Chondrocyte (in vitro differentiated cells): ENCODE measurements at regions not wholly inside any gene's neighbourhood (a gene's known extent, or its start where the extent isn't known, plus 50 kb on each side); places are given as distances from the start of the nearest gene placed in this dataset.

Experiments
- DNase-seq: peaks from one replicate; pipeline ENCODE4 v3.0.0; 2021; ENCODE audit warnings: mixed read lengths, low spot score
- H3K27ac Mint-ChIP-seq: one replicate; pipeline ENCODE4 v1.8.0; 2021; ENCODE audit warnings: mild to moderate bottlenecking, moderate library complexity, mixed read lengths; ENCODE audit not compliant: unreplicated experiment
- H3K27me3 Mint-ChIP-seq: 2 replicates; pipeline ENCODE4 v1.8.0; 2021; ENCODE audit warnings: low read depth, mixed read lengths
- H3K36me3 Mint-ChIP-seq: 2 replicates; pipeline ENCODE4 v1.8.0; 2021; ENCODE audit warnings: low read depth, mixed read lengths
- H3K4me1 Mint-ChIP-seq: 2 replicates; pipeline ENCODE4 v1.8.0; 2021; ENCODE audit warnings: low read depth, mild to moderate bottlenecking, mixed read lengths
- H3K4me3 Mint-ChIP-seq: one replicate; pipeline ENCODE4 v1.8.0; 2021; ENCODE audit warnings: mild to moderate bottlenecking, moderate library complexity, mixed read lengths; ENCODE audit not compliant: unreplicated experiment
- H3K9me3 Mint-ChIP-seq: 2 replicates; pipeline ENCODE4 v1.8.0; 2021; ENCODE audit warnings: low read depth, mixed read lengths
- CTCF ChIP-seq: fragments of 200-600 bp; sonication (generic); IDR thresholded peaks from 2 replicates; pipeline ENCODE4 v1.5.0; 2021; ENCODE audit warnings: antibody characterized with exemption, mild to moderate bottlenecking, moderate library complexity

GRCh38 chr13:99085139-99085807 lies 107.4 kb upstream of the DOCK9 start:
- no peak for TF ChIP-seq CTCF
- DNase-seq: no peak
- H3K9me3 Mint-ChIP-seq: no peaks in the 10 kb centered on the region
- H3K36me3 Mint-ChIP-seq: no peaks in the 10 kb centered on the region
- H3K27me3 Mint-ChIP-seq: no peaks in the 10 kb centered on the region
- peaks cover 20% of the 10 kb centered on the region for H3K4me1 Mint-ChIP-seq
- H3K4me3 Mint-ChIP-seq: peak overlapping the region; percentile 64
- H3K27ac Mint-ChIP-seq: peak overlapping the region; percentile 17

GRCh38 chr13:99085808-99086266 lies 108.0 kb upstream of the DOCK9 start:
- H3K36me3 Mint-ChIP-seq: no peaks in the 10 kb centered on the region

GRCh38 chr13:99086267-99087097 lies 108.6 kb upstream of the DOCK9 start:
- no peak for DNase-seq
- no peaks in the 10 kb centered on the region for H3K27me3 Mint-ChIP-seq
- H3K9me3 Mint-ChIP-seq: no peaks in the 10 kb centered on the region
- H3K4me3 Mint-ChIP-seq: peak overlapping the region; percentile 95
- TF ChIP-seq CTCF: no peak
- peaks cover 20% of the 10 kb centered on the region for H3K4me1 Mint-ChIP-seq
- H3K36me3 Mint-ChIP-seq: no peaks in the 10 kb centered on the region
- no peak overlapping the region for H3K27ac Mint-ChIP-seq

More at GRCh38 chr13:99085808-99086266, 108.0 kb upstream of the DOCK9 start:
- TF ChIP-seq CTCF: no peak
- no peak overlapping the region for H3K27ac Mint-ChIP-seq
- H3K9me3 Mint-ChIP-seq: no peaks in the 10 kb centered on the region
- H3K4me1 Mint-ChIP-seq: peaks cover 20% of the 10 kb centered on the region
- no peaks in the 10 kb centered on the region for H3K27me3 Mint-ChIP-seq
- peak overlapping the region; percentile 64 for H3K4me3 Mint-ChIP-seq
- DNase-seq: no peak

GRCh38 chr13:99087098-99087953 lies 109.5 kb upstream of the DOCK9 start:
- Mint-ChIP-seq H3K27ac (peak overlapping the region; percentile 95), H3K27me3 (no peaks in the 10 kb centered on the region), H3K9me3 (no peaks in the 10 kb centered on the region), H3K4me3 (peak overlapping the region; percentile 95), H3K4me1 (peaks cover 20% of the 10 kb centered on the region), H3K36me3 (no peaks in the 10 kb centered on the region)
- peak; percentile 96 for DNase-seq
- TF ChIP-seq CTCF: peak; percentile 74
